ENCODE measurements at regions not wholly inside any gene's neighbourhood (a gene's known extent, or its start where the extent isn't known, plus 50 kb on each side); places are given as distances from the start of the nearest gene placed in this dataset.

- Histone ChIP-seq H3K27ac (no peak overlapping the region), H3K9me3 (no peaks in the 10 kb centered on the region), H3K4me1 (no peaks in the 10 kb centered on the region), H3K4me3 (no peak overlapping the region), H3K36me3 (no peaks in the 10 kb centered on the region), H3K27me3 (replicated peaks in 1 of 7) (no peaks in the 10 kb centered on the region)
- 80 to 85% (median 83%) methylated on average over 5 of the region's 5 CpGs for WGBS, 5 donors
- DNase-seq, result no peak
- TF ChIP-seq POLR2AphosphoS5 (IDR thresholded peaks at IDR 0.05) (no peak), CTCF (IDR thresholded peaks at IDR 0.05 in 8 of 11, conservative IDR thresholded peaks at IDR 0.05 in 3 of 11) (no peak), POLR2A (IDR thresholded peaks at IDR 0.05) (no peak)
- intact Hi-C loops (cut with DNase I; ENCODE audit: low total_unique reads), result no loop called here
These were observed 122.0 kb upstream of the SPTLC3 start for GRCh38 chr20:12886618-12887363.

- Histone ChIP-seq H3K4me3 (no peak overlapping the region), H3K9me3 (no peaks in the 10 kb centered on the region), H3K36me3 (no peaks in the 10 kb centered on the region), H3K27me3 (replicated peaks in 1 of 7) (no peaks in the 10 kb centered on the region), H3K27ac (no peak overlapping the region), H3K4me1 (no peaks in the 10 kb centered on the region)
- TF ChIP-seq POLR2AphosphoS5 (IDR thresholded peaks at IDR 0.05), result no peak
- TF ChIP-seq CTCF (IDR thresholded peaks at IDR 0.05 in 8 of 11, conservative IDR thresholded peaks at IDR 0.05 in 3 of 11), result no peak
- TF ChIP-seq POLR2A (IDR thresholded peaks at IDR 0.05), result no peak
- 83 to 90% (median 84%) methylated on average over 3 of the region's 3 CpGs for WGBS, 5 donors
- no peak for DNase-seq
- intact Hi-C loops (cut with DNase I; ENCODE audit: low total_unique reads), result no loop called here
These were observed 117.1 kb upstream of the SPTLC3 start for GRCh38 chr20:12891643-12892042.

GRCh38 chr20:12893019-12893418, 115.8 kb upstream of the SPTLC3 start:
- no peak for TF ChIP-seq POLR2A (IDR thresholded peaks at IDR 0.05)
- no peaks in the 10 kb centered on the region for H3K4me1 ChIP-seq
- H3K27ac ChIP-seq, result no peak overlapping the region
- H3K27me3 ChIP-seq (replicated peaks in 1 of 7), result no peaks in the 10 kb centered on the region
- no peak overlapping the region for H3K4me3 ChIP-seq
- H3K9me3 ChIP-seq, result no peaks in the 10 kb centered on the region
- no peaks in the 10 kb centered on the region for H3K36me3 ChIP-seq
- intact Hi-C loops (cut with DNase I; ENCODE audit: low total_unique reads), result no loop called here
- 47 to 68% (median 59%) methylated on average over 5 of the region's 5 CpGs for WGBS, 5 donors
- no peak for DNase-seq

- H3K4me1 ChIP-seq, result no peaks in the 10 kb centered on the region
- no peak for DNase-seq
- no peaks in the 10 kb centered on the region for H3K9me3 ChIP-seq
- H3K4me3 ChIP-seq, result no peak overlapping the region
- no peaks in the 10 kb centered on the region for H3K36me3 ChIP-seq
- H3K27me3 ChIP-seq (replicated peaks in 1 of 7), result no peaks in the 10 kb centered on the region
- WGBS, 5 donors, result 63 to 79% (median 68%) methylated on average over 6 of the region's 6 CpGs
- TF ChIP-seq POLR2A (IDR thresholded peaks at IDR 0.05) (no peak), CTCF (IDR thresholded peaks at IDR 0.05 in 8 of 11, conservative IDR thresholded peaks at IDR 0.05 in 3 of 11) (no peak), POLR2AphosphoS5 (IDR thresholded peaks at IDR 0.05) (no peak)
- intact Hi-C loops (cut with DNase I; ENCODE audit: low total_unique reads), result no loop called here
- no peak overlapping the region for H3K27ac ChIP-seq
These were observed 115.1 kb upstream of the SPTLC3 start for GRCh38 chr20:12893653-12894052.
